ENCODE measurements at regions not wholly inside any gene's neighbourhood (a gene's known extent, or its start where the extent isn't known, plus 50 kb on each side); places are given as distances from the start of the nearest gene placed in this dataset.

GRCh38 chr4:15339737-15340136 lies 88.1 kb upstream of the C1QTNF7 start:
- H3K9me3 ChIP-seq: no peaks in the 10 kb centered on the region

DNA sequence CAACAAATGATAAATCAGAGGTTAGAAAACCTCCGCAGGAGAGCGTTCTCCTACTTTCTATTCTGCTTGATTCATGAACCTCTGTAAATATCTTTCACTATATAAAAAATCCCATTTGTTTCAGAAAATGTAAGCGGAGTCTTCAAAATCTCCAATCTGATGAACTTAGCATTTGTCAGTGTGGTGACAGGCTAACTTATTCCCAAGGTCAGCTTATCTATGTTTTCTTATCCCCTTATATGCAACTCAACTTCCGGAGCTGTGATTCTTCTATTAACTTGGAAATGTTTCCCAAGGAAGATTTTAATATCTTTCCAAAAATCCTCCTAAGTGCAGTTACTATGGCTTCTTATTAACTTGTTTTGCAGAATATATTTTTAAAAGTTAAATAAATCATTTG lies 87.5 kb upstream of the C1QTNF7 start:
- DNase-seq: no peak
- Histone ChIP-seq H3K4me1 (peaks cover 0 to 23% (median 5%) of the 10 kb centered on the region in 9 donors), H3K4me3 (peak overlapping the region in 7 of 10 donors; percentile 11 to 40 (median 30)), H3K9me3 (no peaks in the 10 kb centered on the region), H3K27ac (peak overlapping the region in 7 of 10 donors; percentile 11 to 62 (median 49)), H3K27me3 (peaks cover 0 to 6% (median 0%) of the 10 kb centered on the region in 7 donors), H3K36me3 (no peaks in the 10 kb centered on the region)
- WGBS, 2 donors: 46 to 62% methylated on average over 4 of the region's 4 CpGs
- ATAC-seq: no peak
- no peak for TF ChIP-seq CTCF (IDR thresholded peaks at IDR 0.05)
- intact Hi-C loops (cut with DNase I): no loop called here

More at GRCh38 chr4:15339737-15340136, 88.1 kb upstream of the C1QTNF7 start:
- H3K27ac ChIP-seq: peak overlapping the region in 5 of 10 donors; percentile 0 to 62 (median 49)
- peaks cover 0 to 18% (median 5%) of the 10 kb centered on the region in 9 donors for H3K4me1 ChIP-seq
- ATAC-seq (no peak), DNase-seq (no peak)
- intact Hi-C loops (cut with DNase I): no loop called here
- peaks cover 0 to 6% (median 0%) of the 10 kb centered on the region in 7 donors for H3K27me3 ChIP-seq
- H3K36me3 ChIP-seq: no peaks in the 10 kb centered on the region
- no peak for TF ChIP-seq CTCF (IDR thresholded peaks at IDR 0.05)
- WGBS, 2 donors: 61 to 70% methylated on average over 5 of the region's 5 CpGs
- peak overlapping the region in 7 of 10 donors; percentile 11 to 40 (median 30) for H3K4me3 ChIP-seq

DNA sequence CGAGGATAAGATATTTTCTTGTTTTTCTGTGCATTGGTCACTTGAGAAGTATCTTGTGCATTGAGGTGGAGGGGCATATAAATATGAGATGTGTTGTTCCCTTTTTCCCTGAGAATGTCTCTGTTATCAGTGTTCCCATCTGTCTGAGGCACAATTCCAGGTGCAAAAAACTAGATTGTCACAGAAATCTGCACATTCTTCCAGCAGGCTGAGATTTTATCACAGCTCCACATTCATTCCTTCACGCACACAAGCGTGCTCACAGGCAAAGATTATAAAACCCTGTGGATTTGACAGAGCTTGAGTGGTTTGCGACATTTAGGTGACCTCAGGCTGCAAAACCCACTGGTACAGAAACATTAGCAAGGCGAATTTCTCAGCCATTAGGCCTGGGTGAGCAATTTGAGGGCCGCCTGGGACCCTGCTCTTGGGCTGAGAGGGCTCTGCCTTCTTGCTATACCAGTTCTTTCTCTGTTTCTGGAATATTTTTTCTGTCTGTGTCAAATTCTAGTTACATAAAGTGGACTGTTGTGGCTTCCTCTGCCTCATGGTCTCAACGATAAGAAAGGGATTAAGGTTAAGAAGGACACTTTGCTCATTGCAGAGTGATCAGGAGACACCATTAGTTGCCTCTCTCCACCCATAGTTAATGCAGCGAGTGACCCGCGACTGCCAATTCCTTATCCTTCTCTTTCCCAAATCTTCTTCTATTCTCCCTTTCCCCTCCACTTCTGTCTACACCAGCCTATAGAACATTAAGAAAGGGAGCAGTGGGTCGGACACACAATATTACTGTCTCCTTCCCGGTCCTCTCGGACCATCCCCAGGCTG lies 86.7 kb upstream of the C1QTNF7 start:
- Histone ChIP-seq H3K4me3 (peak overlapping the region in 5 of 10 donors; percentile 27 to 40 (median 33)), H3K36me3 (no peaks in the 10 kb centered on the region), H3K27me3 (peaks cover 0 to 6% (median 0%) of the 10 kb centered on the region in 7 donors), H3K4me1 (peaks cover 0 to 23% (median 5%) of the 10 kb centered on the region in 9 donors), H3K27ac (peak overlapping the region in 8 of 10 donors; percentile 11 to 62 (median 31)), H3K9me3 (no peaks in the 10 kb centered on the region)
- peak in 3 of 8 donors; percentile 14 to 50 (median 18) for ATAC-seq
- DNase-seq: no peak
- no peak for TF ChIP-seq CTCF (IDR thresholded peaks at IDR 0.05)
- 74 to 79% methylated on average over 13 of the region's 13 CpGs for WGBS, 2 donors
- intact Hi-C loops (cut with DNase I): no loop called here

- Histone ChIP-seq H3K4me1 (peaks cover 0 to 23% (median 5%) of the 10 kb centered on the region in 9 donors), H3K27me3 (peaks cover 0 to 6% (median 0%) of the 10 kb centered on the region in 7 donors), H3K9me3 (no peaks in the 10 kb centered on the region), H3K27ac (peak overlapping the region in 6 of 10 donors; percentile 16 to 62 (median 42)), H3K4me3 (peak overlapping the region in 4 of 10 donors; percentile 9 to 38 (median 30)), H3K36me3 (no peaks in the 10 kb centered on the region)
- no peak for TF ChIP-seq CTCF (IDR thresholded peaks at IDR 0.05)
- ATAC-seq (peak in 6 of 8 donors; percentile 15 to 77 (median 38)), DNase-seq (peak in 1 of 2 donors; percentile 24)
- WGBS, 2 donors: 83% methylated on average over 21 of the region's 21 CpGs
- intact Hi-C loops (cut with DNase I): no loop called here
Measured at GRCh38 chr4:15341733-15342300, 86.0 kb upstream of the C1QTNF7 start.
